Anterior cingulate cortex (tissue), 58 donors: ENCODE measurements at regions not wholly inside any gene's neighbourhood (a gene's known extent, or its start where the extent isn't known, plus 50 kb on each side); places are given as distances from the start of the nearest gene placed in this dataset.

Experiments used
- DNase-seq, 58 donors: peaks; one replicate each; lab custom pipeline; 2025; lab: John Stamatoyannopoulos, UW

DNA sequence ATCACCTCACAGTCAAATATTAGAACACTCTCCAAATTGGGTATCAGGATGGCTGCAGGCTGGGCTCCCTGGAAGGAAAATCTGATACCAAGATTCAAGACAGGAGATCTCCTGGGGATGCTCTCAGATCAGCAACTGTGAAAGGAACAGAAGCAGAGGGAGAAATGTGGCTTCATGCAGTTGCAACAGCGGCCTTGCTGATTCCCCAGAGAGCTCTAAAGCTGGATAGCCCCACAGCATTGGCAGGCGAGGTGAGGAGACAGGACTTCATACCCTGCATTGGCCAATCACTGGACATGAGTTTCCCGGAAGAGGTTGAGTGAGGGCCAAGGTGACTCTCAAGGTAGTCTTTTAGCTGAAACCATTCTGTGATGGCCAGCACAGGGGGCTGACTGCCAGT lies 190.6 kb downstream of the PTPN20 start:
- DNase-seq = no peak

DNA sequence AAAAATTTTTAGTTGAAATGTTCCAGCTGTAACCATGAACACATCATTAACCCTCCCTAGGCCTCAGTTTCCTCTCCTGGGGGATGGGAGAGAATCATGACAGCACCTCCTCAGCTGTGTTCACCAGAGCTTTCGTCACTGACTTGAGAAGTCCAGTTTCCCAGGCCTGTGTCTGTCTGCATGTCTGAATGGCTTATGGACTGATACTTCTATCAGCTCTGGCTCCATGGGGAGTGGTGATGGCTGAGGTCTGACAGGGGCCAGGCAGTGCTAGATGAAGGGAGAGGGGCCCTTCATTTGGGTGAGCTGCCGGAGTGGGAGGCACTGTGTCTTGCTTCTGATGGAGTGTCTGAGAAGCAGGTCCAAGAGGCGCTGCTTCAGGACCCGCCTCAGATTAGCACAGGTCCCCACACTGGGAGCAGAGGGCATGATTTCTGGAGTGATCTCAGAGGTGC lies 192.9 kb downstream of the PTPN20 start:
- no peak for DNase-seq

GRCh38 chr10:47104786-47105385 lies 193.7 kb downstream of the PTPN20 start:
- DNase-seq = peak in 1 of 58 donors; percentile 3

DNA sequence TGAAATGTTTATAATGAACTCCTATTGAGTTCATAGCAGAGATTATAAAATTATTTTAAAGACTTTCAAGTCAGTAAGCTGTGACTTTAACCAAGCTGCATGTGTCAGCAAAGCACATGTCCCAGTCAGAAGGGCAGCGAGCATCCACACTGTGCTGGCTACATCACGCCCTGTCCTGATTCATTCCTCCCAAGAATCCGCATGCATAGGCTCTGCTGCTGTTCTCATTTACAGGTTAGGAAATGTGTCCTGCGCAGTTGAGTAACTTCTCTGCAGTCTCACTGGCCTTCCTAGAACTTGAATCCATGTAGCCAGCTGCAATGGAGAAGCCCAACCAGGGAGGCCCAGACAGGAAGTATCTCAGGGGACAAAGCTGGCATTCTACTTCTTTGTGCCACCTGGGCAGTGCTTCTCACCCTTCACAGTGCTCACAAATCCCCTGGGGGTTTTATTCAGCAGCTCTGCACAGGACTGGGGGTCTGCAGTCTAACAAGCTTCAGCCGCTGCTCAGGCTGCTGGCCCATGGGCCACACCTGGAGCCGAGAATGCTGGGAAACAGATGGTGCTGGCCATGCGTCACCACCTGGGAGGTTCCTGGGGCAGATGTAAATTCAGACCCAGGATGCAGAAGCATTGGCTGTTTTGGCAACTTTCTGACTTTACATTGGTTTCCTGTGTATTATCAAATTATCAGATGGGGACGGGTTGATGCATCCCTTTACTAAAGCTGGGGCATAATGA lies 192.8 kb upstream of the GDF10 start:
- no peak for DNase-seq

GRCh38 chr10:47109906-47110305 lies 190.1 kb upstream of the GDF10 start:
- no peak for DNase-seq

GRCh38 chr10:47111329-47111862 lies 188.6 kb upstream of the GDF10 start:
- no peak for DNase-seq

DNA sequence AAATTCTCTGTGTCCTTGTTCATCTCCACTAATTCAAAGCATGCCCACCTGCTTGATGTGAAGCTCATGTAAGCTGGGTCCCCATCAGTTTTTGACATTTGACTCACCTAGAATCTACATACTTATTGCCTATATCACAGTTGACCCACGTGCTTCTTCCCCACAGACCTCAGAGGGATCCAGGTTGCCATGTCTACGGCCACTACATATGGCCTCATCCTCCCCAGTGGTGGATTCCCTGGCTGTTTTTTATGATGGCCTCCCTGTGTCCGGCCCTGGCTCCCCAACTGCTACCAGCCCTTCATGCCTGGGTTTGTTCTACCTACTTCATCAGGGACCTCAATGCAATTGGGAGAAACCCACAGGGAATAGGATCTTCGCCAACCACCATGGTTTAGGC lies 187.4 kb upstream of the GDF10 start:
- no peak for DNase-seq

GRCh38 chr10:47113907-47114500 lies 186.0 kb upstream of the GDF10 start:
- no peak for DNase-seq

DNA sequence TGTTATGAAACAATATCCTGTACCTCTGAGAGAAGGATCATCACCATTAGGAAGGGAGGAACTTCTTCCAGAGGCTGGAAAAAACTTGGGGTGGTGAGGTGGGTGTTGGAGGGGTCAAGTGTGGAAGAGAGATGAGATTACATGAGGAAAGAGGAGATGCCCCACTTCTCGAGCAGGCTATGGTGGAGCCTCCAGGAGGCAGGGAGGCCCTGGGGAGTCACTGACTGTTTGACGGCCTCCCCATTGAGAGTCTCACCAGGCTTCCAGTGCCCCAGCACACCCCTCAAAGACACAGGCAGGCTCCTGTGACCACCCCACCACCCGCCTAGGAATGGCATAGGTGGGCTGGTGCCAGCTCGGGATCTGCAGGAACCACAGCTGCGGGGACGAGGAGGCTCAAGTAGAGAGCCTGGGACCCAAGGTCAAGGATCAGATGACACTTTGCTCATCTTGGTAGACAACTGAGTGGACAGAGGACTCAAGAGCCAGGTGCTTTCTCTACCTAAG lies 185.3 kb upstream of the GDF10 start:
- DNase-seq = no peak

- no peak for DNase-seq
Measured at GRCh38 chr10:47115322-47115721, 184.7 kb upstream of the GDF10 start.

- no peak for DNase-seq
Measured at GRCh38 chr10:47116445-47116844, 183.6 kb upstream of the GDF10 start.

DNA sequence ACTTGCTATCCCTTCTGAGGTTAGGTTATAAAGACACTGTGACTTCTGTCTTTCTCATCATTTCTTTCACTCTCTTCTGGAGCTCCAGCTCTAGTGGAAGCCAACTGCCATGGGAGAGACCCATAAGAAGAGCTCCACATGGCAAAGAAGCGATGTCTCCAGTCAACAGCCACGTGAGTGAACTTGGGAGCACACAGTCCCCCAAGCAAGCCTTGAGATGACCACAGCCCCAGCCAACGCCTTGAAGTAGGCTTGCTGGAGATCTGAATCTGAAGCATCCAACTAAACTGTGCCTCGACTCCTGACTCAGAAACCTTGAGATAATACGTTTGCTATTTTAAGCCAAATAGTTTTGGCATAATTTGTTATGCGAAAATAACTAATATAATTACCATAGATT lies 181.7 kb upstream of the GDF10 start:
- DNase-seq = no peak

DNA sequence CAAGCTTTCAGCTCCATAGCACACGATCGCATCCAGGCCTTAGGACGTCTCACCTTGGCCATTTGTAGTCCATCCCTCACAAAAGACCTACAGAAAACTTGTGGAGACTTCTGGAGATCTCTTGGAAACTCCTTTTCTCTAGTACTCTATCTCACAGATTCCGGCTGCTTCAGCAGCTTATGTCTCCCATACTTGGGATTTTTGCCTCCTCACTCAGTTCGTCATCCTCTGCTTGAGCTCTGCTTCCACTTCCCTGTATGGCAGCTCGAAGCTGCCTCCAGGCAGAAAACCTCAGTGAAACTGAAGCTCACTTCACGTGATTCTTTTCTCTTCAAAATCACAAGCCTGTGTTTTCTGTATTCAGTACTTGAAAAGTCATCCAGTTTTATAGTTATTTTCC lies 178.7 kb upstream of the GDF10 start:
- DNase-seq = no peak

DNA sequence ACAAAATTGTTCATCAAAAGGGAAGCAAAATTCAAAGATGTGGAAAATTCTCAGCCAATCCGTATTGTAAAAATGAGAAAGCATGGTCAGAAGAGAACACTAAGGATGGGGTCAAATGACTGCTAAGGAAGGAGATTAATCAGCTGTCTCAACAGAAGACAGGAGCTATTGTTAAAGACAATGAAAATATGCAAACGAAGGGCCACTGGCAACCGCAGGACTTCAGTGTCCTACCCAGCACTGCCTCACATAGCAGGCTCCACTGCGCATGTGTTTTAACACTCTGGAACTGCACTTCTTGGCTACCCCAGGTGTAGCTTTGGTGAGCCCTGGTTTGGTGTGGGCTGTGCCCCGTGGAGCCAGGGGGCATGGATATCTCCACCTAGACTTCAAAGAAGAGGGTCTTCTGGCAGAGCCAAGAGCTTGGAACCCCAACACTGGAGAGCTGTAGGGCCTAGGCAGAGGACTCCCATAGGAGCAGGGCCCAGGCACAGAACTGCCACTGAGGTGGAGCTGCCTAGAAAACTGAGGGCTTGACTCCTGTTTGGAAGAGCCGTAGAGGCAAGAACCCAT lies 176.2 kb upstream of the GDF10 start:
- no peak for DNase-seq

GRCh38 chr10:47127188-47127785 lies 172.7 kb upstream of the GDF10 start:
- DNase-seq = no peak

GRCh38 chr10:47130491-47130890 lies 169.5 kb upstream of the GDF10 start:
- no peak for DNase-seq

DNA sequence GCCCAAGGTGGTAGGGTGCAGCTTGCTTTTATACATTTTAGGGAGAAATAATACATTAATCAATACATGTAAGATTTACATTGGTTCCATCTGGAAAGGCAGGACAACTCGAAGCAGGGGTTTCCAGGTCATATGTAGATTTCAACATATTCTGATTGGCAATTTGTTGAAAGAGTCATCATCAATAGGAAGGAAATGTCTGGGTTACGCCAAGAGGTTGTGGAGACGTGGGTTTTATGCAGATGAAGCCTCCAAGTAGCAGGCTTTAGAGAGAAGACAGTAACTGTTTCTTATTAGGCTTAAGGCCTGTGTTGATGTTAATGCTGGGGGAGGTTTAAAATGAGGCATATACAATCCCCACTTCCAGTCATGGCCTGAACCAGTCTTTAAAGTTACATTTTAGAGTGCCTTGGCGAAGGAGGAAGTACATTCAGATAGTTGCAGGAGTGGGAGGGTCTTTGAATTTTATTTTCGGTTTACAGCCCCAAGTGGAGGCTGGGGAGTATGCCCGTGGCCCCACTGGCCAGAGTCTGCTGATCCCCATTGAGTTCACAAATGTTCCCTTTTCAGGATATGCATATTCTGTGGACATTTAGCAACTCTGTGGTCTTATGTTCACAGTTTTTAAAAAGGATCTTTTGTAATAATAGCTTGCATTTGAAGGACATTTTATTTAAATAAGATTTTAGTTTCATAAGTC lies 166.0 kb upstream of the GDF10 start:
- no peak for DNase-seq

GRCh38 chr10:47136866-47137265 lies 163.1 kb upstream of the GDF10 start:
- DNase-seq = peak in 24 of 58 donors; percentile 6 to 63 (median 22)

- DNase-seq = no peak
Measured at GRCh38 chr10:47137311-47137851, 162.6 kb upstream of the GDF10 start.

DNA sequence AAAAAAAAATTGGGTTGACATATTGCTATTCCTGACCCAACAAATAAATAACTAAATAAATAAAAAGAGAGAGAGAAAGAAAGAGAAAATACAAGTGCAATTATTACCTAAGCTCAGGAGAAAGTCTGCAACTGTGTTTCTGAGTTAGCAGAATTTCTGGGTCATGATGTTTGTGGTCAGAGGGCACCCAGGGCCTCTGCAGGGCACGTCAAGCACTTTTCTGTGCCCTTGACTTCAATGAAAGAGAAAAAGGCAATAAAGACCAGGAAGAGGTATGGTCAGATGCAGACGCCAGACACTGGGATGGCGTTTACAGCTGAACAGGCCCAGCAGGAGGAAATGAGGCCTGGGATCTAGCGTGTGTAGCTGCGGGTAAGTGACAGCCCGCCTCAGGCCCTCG lies 160.9 kb upstream of the GDF10 start:
- DNase-seq = no peak
